ENCODE measurements at regions not wholly inside any gene's neighbourhood (a gene's known extent, or its start where the extent isn't known, plus 50 kb on each side); places are given as distances from the start of the nearest gene placed in this dataset.

DNA sequence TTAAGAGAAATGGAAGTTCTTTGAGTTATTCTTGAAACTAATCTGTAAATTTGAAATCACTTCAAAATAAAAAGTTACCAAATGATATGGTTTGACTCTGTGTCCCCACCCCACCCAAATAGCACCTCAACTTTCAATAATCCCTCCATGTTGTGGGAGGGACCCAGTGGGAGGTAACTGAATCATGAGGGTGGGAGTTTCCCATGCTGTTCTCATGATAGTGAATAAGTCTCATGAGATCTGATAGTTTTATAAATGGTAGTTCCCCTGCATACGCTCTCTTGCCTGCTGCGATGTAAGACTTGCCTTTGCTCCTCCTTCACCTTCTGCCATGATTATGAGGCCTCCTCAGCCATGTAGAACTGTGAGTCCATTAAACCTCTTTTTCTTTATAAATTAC, 690.7 kb upstream of the ZNF385D start:
- TF ChIP-seq, protein P1, sequence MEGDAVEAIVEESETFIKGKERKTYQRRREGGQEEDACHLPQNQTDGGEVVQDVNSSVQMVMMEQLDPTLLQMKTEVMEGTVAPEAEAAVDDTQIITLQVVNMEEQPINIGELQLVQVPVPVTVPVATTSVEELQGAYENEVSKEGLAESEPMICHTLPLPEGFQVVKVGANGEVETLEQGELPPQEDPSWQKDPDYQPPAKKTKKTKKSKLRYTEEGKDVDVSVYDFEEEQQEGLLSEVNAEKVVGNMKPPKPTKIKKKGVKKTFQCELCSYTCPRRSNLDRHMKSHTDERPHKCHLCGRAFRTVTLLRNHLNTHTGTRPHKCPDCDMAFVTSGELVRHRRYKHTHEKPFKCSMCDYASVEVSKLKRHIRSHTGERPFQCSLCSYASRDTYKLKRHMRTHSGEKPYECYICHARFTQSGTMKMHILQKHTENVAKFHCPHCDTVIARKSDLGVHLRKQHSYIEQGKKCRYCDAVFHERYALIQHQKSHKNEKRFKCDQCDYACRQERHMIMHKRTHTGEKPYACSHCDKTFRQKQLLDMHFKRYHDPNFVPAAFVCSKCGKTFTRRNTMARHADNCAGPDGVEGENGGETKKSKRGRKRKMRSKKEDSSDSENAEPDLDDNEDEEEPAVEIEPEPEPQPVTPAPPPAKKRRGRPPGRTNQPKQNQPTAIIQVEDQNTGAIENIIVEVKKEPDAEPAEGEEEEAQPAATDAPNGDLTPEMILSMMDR (IDR thresholded peaks at IDR 0.05): no peak
- TF ChIP-seq POLR2A (IDR thresholded peaks at IDR 0.05): no peak
